ENCODE measurements at regions not wholly inside any gene's neighbourhood (a gene's known extent, or its start where the extent isn't known, plus 50 kb on each side); places are given as distances from the start of the nearest gene placed in this dataset.

GRCh38 chr17:55829995-55830612 lies 79.3 kb downstream of the PCTP start:
- no peak for DNase-seq

DNA sequence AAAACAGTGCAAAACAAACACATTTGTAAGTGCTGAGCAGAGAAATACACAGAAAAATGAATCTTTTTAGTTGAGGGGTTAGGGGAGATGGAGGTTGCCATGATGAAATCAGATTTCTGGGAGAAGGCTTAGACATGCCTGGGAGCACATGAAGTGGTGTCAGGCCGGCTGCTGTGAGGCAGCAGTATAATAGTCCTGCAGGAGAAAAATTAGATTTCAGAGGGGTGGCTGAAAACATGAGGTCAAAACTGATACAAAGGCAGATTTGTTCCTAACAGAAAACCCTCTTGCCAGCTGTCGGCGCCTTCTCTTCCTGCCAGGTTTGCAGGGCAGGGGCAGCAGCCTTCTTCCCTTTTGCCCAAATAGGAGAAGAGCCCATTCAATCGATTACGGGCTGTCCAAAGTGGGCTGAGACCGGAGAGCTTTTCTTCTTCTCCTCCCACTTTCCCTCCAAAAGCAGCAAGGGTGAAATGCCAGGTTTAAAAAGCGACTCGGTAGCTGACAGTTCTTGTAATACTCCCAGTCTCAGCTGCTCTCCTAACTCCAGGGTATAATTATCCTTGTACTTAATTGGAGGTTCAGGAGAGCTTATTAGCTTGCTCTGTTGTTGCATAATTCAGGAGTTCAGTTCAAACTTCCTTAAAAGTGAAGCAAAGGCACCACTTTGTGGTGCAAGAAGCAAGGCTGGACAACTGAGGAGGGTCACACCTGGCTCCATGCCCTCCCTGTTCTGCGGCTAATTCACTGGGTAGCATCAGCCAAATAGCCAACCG lies 80.0 kb downstream of the PCTP start:
- DNase-seq = no peak

DNA sequence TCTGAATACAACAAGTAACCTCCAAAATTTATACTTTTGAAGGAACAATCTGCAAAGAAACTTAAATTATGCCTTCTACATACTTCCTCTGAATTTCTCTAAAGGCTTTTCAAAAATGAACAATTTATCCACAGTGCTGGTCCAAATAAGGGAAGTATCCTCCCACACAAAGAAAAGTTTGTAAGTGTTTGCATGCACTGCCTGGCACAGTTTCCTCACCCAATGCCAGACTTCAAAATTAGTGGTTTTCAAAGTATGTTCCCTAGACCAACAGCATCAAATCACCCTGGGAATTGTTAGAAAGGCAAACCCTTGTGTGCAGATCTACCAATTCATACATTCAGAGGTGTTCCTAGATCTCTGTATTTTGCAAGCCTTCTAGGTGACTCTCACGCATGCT lies 82.5 kb downstream of the PCTP start:
- DNase-seq = no peak

- peak; percentile 10 for DNase-seq
Measured at GRCh38 chr17:55842405-55843158, 91.7 kb downstream of the PCTP start.

DNA sequence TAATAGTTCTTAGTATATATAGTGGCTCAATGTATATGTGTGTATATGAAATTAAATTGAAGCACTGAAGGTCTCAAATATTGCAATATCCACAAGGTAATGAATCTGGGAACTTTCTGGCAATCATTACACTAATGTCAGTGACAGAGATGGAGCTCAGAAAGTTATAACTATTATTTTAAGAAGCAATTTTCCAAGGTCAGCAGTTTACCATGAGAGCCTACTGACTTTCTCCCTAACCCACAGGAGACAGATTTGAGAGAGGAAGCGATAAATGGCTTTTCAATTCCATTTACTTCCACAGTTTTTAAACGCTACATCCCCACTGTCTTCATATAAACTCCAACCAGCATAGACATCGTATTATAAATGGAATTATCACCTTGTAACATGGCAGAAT lies 92.9 kb downstream of the PCTP start:
- no peak for DNase-seq

DNA sequence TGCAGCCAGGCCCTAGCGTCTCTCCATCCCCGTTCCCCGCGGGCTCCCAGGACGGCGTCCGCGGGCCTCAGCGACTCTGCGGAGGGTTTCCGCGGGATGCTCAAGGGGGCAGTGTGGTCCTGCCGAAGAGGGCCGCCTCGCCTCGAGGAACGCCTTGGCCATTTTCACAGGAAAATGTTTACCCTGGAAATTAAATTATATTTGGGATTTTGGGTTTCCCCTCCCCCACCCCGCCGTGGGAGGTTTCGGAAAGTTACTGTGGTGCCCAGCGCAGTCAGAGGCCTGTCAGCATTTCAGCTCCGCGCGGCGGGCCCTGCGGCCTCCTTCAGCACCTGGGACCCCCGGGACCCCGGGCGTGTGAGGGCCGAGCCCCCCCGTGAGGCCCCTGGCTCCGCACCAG lies 94.5 kb downstream of the PCTP start:
- DNase-seq = peak; percentile 57

- DNase-seq = no peak
Measured at GRCh38 chr17:55846745-55847144, 95.9 kb downstream of the PCTP start.

DNA sequence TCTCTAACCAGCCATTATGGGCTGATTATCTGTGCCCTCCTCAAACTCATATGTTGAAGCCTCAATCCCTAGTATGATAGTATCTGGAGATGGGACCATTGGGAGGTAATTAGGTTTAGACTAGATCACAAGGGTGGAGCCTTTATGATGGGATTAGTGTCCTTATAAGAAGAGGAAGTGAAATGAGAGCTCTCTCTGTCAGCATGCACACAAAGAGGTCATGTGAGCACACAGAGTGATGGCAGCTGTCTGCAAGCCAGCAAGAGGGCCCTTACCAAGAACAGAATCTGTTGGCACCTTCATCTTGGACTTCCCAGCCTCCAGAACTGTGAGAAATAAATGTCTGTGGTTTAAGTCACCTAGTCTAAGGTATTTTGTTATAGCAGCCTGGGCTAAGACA lies 101.9 kb downstream of the PCTP start:
- no peak for DNase-seq

DNA sequence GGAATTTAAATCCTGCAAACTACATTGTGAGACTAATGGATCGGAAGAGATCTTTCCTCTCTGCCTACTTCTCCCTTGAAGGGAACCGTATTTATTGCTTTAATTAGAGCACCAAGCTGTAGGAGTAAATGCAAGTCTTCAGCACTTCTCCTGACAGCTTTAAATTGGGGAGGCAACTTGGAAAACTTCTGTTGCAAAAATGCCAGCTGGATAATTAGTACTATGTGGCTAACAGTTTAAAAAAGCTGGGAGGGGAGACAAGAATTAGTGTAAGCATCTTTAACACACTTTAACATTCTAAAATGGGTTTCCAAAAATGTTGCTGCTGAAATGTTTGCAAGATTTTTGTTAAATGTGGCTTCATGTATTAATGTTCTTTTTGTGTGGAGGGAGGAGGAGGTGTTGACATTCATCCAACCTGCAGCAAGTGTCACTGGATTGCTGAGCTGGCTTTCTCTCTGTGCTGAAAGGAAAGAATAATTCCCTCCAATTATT lies 108.5 kb downstream of the PCTP start:
- no peak for DNase-seq

GRCh38 chr17:55865072-55865762 lies 114.4 kb downstream of the PCTP start:
- DNase-seq = no peak

GRCh38 chr17:55870044-55870443 lies 119.2 kb downstream of the PCTP start:
- no peak for DNase-seq

DNA sequence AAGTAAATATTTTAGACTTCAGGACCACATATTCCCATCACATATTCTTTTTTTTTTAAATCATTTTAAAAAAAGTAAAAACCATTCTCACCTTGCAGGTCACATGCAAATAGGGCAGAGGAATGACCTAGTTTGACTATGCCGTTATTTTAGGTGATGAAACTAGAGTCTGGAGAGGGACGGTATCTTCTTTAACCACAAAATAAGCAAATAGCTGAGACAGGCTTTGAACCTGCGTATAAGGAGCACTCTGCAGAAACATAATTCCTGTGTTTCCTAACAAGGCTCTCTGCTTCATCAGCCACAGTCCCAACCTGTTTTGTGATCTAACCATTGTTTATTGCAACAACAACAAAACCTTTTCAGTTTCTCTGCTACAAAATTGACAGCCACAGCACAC lies 121.5 kb downstream of the PCTP start:
- DNase-seq = no peak

DNA sequence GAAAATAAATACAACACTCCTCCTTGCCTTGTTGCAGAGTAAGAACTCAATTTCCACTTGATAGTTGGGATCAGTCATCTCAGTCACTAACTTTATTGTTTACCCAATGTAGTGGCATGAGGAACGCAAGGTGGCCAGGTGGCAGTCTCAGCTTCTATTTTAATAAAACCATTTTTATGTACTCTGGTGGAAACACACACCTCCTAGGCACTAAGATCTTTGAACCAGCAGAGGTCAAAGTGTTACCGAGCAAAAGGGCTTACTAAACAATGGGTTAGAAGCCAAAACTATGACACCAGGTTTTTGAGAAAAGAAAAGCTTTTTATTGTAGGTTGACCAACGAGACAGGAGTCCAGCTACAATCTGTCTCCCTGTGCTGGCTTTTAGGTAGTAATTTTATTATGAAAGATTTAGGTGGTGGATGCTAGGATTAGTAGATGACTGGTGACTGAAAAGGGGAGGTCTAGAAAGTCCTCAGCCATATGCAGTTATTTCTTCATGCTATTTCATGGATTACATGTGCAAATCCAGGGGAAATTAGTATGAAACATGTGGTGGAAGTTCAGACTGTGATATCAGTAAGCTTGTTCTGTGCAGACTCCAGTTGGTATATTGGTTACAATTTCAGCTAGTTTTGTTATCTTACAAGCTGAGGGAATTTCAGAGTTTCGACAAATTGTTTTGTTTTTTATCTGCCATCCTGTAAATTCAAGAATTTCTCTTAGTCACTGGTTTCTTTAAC lies 122.3 kb downstream of the PCTP start:
- no peak for DNase-seq

DNA sequence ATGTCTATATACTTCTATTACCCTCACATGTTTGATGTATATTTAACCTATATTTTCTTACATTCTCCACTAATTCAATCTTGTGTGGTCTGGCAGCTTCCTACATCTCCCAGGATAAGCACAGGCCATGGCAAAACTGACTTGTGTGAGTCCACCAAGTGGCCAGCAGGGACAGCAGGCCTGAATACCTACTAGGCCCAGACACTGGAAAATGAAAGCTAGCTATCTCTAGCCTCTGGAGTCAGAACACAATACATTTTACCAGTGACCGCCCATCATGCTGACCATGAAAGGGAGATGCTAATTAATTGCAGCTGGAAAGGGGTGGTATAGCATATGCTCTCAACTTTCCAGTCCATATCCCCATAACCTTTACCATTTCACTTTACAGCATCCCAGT lies 132.3 kb downstream of the PCTP start:
- no peak for DNase-seq

GRCh38 chr17:55887531-55887930 lies 136.7 kb downstream of the PCTP start:
- DNase-seq = no peak

DNA sequence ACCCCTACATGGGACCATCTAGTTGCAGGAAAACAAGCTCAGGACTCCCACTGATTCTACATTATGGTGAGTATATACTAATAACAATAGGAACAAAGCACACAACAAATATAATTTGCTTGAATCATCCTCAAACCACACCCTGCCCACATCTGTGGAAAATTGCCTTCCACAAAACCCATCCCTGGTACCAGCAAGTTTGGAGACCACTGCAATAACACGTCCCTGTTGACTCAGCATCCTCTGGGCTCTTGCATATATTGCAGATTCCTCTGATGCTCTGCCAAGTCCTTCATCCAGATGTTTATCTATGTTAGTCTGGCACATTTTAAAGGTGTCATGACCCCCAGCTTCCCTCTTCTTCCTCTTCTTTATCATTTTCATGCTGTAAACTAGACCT lies 138.4 kb downstream of the PCTP start:
- DNase-seq = no peak

DNA sequence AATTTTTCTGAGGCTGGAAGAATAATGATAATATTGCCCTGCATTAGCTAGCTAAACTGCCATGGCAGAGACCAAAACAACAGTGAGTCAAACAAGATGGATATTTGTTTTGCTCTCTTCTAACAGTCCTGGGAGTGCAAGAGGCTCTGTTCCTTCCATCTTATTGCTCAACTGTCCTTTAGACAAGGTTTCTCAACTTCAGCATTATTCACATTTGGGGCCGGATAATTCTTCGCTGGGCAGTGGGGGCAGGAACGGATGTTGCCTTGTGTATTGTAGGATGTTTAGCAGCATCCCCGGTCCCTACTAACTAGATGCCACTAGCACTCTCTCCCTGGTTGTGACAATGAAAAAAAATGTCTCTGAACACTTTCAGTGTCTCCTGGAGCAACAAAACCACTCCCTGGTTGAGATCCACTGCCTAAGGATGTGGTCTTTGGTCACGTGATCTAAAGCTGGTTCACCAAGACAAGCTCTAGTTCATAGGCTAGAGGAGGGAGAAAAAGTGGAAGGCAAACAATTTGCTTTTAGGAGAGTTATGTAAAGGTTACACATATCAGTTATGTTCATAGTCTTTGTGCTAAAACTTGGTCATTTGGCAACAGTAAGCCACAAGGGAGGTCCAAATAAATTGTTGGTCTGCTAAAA lies 144.4 kb downstream of the PCTP start:
- no peak for DNase-seq

DNA sequence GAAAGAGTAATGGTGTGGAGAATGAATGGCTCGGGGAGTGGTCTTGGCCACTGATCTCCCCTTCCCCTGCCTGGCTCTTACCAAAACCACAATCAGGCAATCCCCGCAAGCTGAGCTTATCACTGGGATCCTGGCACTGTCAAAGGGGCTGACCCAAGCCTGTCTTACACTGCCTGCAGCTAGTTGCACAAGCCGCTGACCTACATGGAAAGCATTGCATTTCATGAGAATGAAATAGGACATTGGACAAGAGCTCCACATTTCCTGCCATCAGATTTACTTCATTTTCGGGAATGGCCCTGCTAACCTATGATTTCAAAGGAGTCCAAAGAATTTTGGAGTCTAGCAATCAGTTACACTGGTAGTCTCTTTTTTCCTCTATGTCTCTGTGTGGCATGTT lies 146.4 kb downstream of the PCTP start:
- no peak for DNase-seq

DNA sequence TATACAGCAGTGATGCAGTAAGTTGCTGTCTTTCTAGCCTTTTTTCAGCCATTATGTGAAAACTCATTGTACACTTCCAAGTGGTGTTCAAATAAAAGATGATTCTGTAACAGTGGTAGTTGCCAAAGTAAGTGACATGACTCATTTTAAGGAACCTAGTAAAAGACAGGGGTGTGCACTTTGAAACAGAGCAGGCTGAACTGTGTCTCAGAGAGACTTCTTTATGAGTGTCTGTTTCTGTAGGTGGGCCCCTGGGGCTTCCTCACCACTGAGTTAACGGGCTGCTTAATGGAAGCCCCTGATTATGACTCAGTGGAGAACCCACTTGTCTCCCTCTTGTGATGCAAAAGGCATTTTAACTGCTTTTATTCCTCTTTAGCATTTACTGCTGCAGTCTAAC lies 147.3 kb downstream of the PCTP start:
- no peak for DNase-seq

- no peak for DNase-seq
Measured at GRCh38 chr17:55900188-55900587, 149.3 kb downstream of the PCTP start.
